ENCODE measurements at regions not wholly inside any gene's neighbourhood (a gene's known extent, or its start where the extent isn't known, plus 50 kb on each side); places are given as distances from the start of the nearest gene placed in this dataset.

GRCh38 chr6:167643223-167643622 is 183.5 kb upstream of the AFDN start:
- no peak for TF ChIP-seq CTCF (conservative IDR thresholded peaks at IDR 0.05)
- Histone ChIP-seq H3F3A (ENCODE audit: insufficient read depth, low read depth) (no peaks in the 10 kb centered on the region), H3K4me1 (replicated peaks; ENCODE audit: insufficient read depth) (no peaks in the 10 kb centered on the region), H4K20me1 (ENCODE audit: insufficient read depth) (no peaks in the 10 kb centered on the region), H3K9me2 (ENCODE audit: insufficient read depth) (no peaks in the 10 kb centered on the region), H2AFZ (no peak overlapping the region), H3K36me3 (ENCODE audit: low read depth) (no peaks in the 10 kb centered on the region), H3K4me2 (no peak overlapping the region), H3K27ac (no peak overlapping the region), H3K79me2 (ENCODE audit: low read depth) (no peaks in the 10 kb centered on the region), H3K27me3 (ENCODE audit: insufficient read depth, low read depth) (peaks cover 60% of the 10 kb centered on the region), H3K9me3 (ENCODE audit: insufficient read depth, low read depth) (no peaks in the 10 kb centered on the region), H3K4me3 (no peak overlapping the region)
- DNase-seq, result no peak
- CTCF ChIA-PET, result no interaction called here
- BruUV-seq (replicated peaks), result no TSS peak
- intact Hi-C loops (cut with micrococcal nuclease; ENCODE audit: unreplicated experiment), result no loop called here
- POLR2A ChIA-PET (ENCODE audit: unreplicated experiment), result no interaction called here

GRCh38 chr6:167643716-167644115 is 183.0 kb upstream of the AFDN start:
- no peak overlapping the region for H2AFZ ChIP-seq
- DNase-seq, result no peak
- no peak overlapping the region for H3K4me2 ChIP-seq
- CTCF ChIA-PET, result no interaction called here
- POLR2A ChIA-PET (ENCODE audit: unreplicated experiment), result no interaction called here
- H3K79me2 ChIP-seq (ENCODE audit: low read depth), result no peaks in the 10 kb centered on the region
- H3K27ac ChIP-seq, result no peak overlapping the region
- no peaks in the 10 kb centered on the region for H3K9me2 ChIP-seq (ENCODE audit: insufficient read depth)
- no peak overlapping the region for H3K4me3 ChIP-seq
- H3K36me3 ChIP-seq (ENCODE audit: low read depth), result no peaks in the 10 kb centered on the region
- TF ChIP-seq EZH2 (IDR thresholded peaks at IDR 0.05; ENCODE audit: low read depth) (no peak), CTCF (conservative IDR thresholded peaks at IDR 0.05) (no peak)
- no peaks in the 10 kb centered on the region for H3F3A ChIP-seq (ENCODE audit: insufficient read depth, low read depth)
- H3K27me3 ChIP-seq (ENCODE audit: insufficient read depth, low read depth), result peaks cover 64% of the 10 kb centered on the region
- H3K4me1 ChIP-seq (replicated peaks; ENCODE audit: insufficient read depth), result no peaks in the 10 kb centered on the region
- intact Hi-C loops (cut with micrococcal nuclease; ENCODE audit: unreplicated experiment), result no loop called here
- H3K9me3 ChIP-seq (ENCODE audit: insufficient read depth, low read depth), result no peaks in the 10 kb centered on the region
- H4K20me1 ChIP-seq (ENCODE audit: insufficient read depth), result no peaks in the 10 kb centered on the region
- BruUV-seq (replicated peaks), result no TSS peak

GRCh38 chr6:167644412-167645132 is 182.1 kb upstream of the AFDN start:
- Histone ChIP-seq H3K4me1 (replicated peaks; ENCODE audit: insufficient read depth) (no peaks in the 10 kb centered on the region), H3K27me3 (ENCODE audit: insufficient read depth, low read depth) (peaks cover 71% of the 10 kb centered on the region), H3F3A (ENCODE audit: insufficient read depth, low read depth) (no peaks in the 10 kb centered on the region), H4K20me1 (ENCODE audit: insufficient read depth) (no peaks in the 10 kb centered on the region), H3K79me2 (ENCODE audit: low read depth) (no peaks in the 10 kb centered on the region), H3K9me2 (ENCODE audit: insufficient read depth) (no peaks in the 10 kb centered on the region), H2AFZ (no peak overlapping the region), H3K36me3 (ENCODE audit: low read depth) (no peaks in the 10 kb centered on the region), H3K4me2 (no peak overlapping the region), H3K4me3 (no peak overlapping the region), H3K27ac (no peak overlapping the region), H3K9me3 (ENCODE audit: insufficient read depth, low read depth) (no peaks in the 10 kb centered on the region)
- TF ChIP-seq EZH2 (IDR thresholded peaks at IDR 0.05; ENCODE audit: low read depth) (no peak), CTCF (conservative IDR thresholded peaks at IDR 0.05) (no peak)
- intact Hi-C loops (cut with micrococcal nuclease; ENCODE audit: unreplicated experiment), result no loop called here
- no TSS peak for BruUV-seq (replicated peaks)
- ChIA-PET CTCF (no interaction called here), POLR2A (ENCODE audit: unreplicated experiment) (no interaction called here)
- DNase-seq, result no peak
